Right atrium auricular region (tissue), 2 donors: ENCODE measurements at regions not wholly inside any gene's neighbourhood (a gene's known extent, or its start where the extent isn't known, plus 50 kb on each side); places are given as distances from the start of the nearest gene placed in this dataset.

Experiments
- DNase-seq: peaks from one replicate; pipeline ENCODE4 v3.0.0-alpha.2; 2019; ENCODE audit warnings: low spot score
- H3K27ac ChIP-seq, 2 donors: fragments of 200-600 bp; sonication (generic); 1 replicate in 1 of 2; 2 replicates in 1 of 2; pipeline ENCODE4 v1.5.1; 2016 to 2019
- H3K27me3 ChIP-seq, 2 donors: fragments of 200-600 bp; sonication (generic); one replicate each; pipeline versions ENCODE4 v1.5.1 to v1.6.0; 2017 to 2019
- H3K36me3 ChIP-seq: fragments of 200-600 bp; sonication (generic); one replicate; pipeline ENCODE4 v1.5.1; 2016
- H3K4me1 ChIP-seq, 2 donors: fragments of 200-600 bp; sonication (generic); one replicate each; pipeline versions ENCODE4 v1.5.1 to v1.6.0; 2017 to 2019
- H3K4me3 ChIP-seq, 2 donors: fragments of 200-600 bp; sonication (generic); 1 replicate in 1 of 2; 2 replicates in 1 of 2; pipeline ENCODE4 v1.5.1; 2017 to 2019; ENCODE audit warnings: mild to moderate bottlenecking in 1 of 2, moderate library complexity in 1 of 2
- H3K9me3 ChIP-seq, 2 donors: fragments of 200-600 bp; sonication (generic); one replicate each; pipeline ENCODE4 v1.5.1; 2019
- CTCF ChIP-seq, 2 donors: fragments of 200-600 bp; sonication (generic); IDR thresholded peaks; one replicate each; pipeline ENCODE4 v1.5.1; 2019; ENCODE audit warnings: antibody characterized with exemption in 2 of 2

GRCh38 chr6:154899824-154900463 lies 95.2 kb upstream of the TIAM2 start:
- Histone ChIP-seq H3K9me3 (no peaks in the 10 kb centered on the region), H3K27me3 (no peaks in the 10 kb centered on the region), H3K4me3 (no peak overlapping the region), H3K36me3 (no peaks in the 10 kb centered on the region), H3K27ac (no peak overlapping the region), H3K4me1 (no peaks in the 10 kb centered on the region)
- no peak for TF ChIP-seq CTCF (IDR thresholded peaks at IDR 0.05)
- DNase-seq, result no peak

DNA sequence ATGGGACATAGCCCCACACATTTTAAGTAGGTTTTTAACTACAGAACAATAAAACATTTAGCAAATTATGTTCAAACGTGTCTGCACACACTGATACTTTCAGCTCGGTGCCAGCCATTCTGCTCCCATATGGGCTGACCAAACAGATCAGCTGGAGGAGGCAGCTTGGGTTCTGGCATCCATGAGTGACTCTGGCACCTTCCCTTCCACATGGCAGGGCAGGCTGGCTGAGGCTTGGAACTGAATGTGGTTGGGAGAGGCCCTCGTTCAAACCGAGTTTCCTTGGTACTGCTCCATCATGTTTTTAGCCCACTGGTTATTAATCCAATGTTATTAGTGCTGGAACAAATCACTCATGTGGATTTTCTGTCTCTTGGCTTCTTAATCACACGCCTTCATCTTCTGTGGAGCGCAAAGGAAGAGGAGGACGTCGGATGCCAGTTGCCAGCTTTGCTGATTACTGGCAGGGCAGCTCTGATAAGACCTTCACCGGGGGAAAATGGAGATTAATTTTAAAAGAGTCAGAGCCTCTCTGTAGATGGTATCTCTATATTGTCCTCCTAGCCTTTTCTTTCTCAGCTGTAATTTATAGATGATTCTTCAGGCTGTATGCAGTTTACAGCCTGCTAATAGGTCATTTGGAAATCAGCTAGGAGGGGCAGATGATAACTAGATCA lies 93.1 kb upstream of the TIAM2 start:
- H3K27ac ChIP-seq, result no peak overlapping the region
- no peak for DNase-seq
- H3K27me3 ChIP-seq, result no peaks in the 10 kb centered on the region
- TF ChIP-seq CTCF (IDR thresholded peaks at IDR 0.05), result no peak
- H3K9me3 ChIP-seq, result no peaks in the 10 kb centered on the region
- H3K36me3 ChIP-seq, result no peaks in the 10 kb centered on the region
- H3K4me3 ChIP-seq, result no peak overlapping the region
- no peaks in the 10 kb centered on the region for H3K4me1 ChIP-seq

- no peak overlapping the region for H3K27ac ChIP-seq
- TF ChIP-seq CTCF (IDR thresholded peaks at IDR 0.05), result no peak
- DNase-seq, result no peak
Observed at GRCh38 chr6:154907291-154907690, 87.8 kb upstream of the TIAM2 start.

DNA sequence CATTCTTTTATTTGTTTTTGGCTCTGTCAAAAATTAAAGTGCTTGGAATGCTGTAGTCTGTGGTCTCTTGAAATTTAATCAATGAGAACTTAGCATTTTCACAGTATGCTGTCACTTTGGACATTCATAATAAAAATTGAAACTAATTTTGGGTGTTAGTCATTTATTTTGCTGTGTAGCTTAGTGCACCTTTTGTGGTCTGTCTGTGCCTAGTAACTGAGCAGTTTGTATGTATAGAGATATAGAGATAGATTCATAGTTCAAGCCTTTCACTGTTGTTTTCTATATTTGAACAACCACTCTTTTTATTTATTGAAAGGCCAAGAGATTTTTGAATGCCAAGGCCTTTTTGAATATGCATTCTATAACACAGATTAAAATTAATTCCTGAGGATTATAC lies 86.4 kb upstream of the TIAM2 start:
- no peaks in the 10 kb centered on the region for H3K27me3 ChIP-seq
- no peak for DNase-seq
- no peak overlapping the region for H3K4me3 ChIP-seq
- peaks cover 9% of the 10 kb centered on the region for H3K36me3 ChIP-seq
- no peak overlapping the region for H3K27ac ChIP-seq
- no peaks in the 10 kb centered on the region for H3K4me1 ChIP-seq
- no peaks in the 10 kb centered on the region for H3K9me3 ChIP-seq
- no peak for TF ChIP-seq CTCF (IDR thresholded peaks at IDR 0.05)

More at GRCh38 chr6:154907291-154907690, 87.8 kb upstream of the TIAM2 start:
- no peaks in the 10 kb centered on the region for H3K9me3 ChIP-seq
- H3K4me1 ChIP-seq, result no peaks in the 10 kb centered on the region
- H3K4me3 ChIP-seq, result no peak overlapping the region
- H3K36me3 ChIP-seq, result peaks cover 9% of the 10 kb centered on the region
- no peaks in the 10 kb centered on the region for H3K27me3 ChIP-seq

DNA sequence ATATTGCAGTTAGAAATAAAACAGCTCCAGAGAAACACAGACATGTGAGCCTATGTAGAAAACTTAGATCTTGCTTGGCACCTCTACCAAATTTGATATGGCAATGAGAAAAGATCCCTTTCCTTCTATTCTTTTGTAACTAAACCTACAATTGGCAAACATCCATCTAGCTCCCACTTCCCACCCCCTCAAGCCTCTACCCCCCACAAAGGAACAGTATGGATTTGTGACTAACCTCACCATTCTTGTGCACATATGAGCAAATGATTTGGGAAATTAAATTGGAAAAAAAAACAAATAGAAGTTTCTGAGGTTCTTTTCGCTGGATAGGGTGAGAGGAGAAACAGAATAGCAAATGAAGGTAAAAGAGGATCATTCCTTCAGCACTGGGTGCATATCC lies 85.8 kb upstream of the TIAM2 start:
- Histone ChIP-seq H3K9me3 (no peaks in the 10 kb centered on the region), H3K27ac (no peak overlapping the region), H3K36me3 (peaks cover 9% of the 10 kb centered on the region), H3K27me3 (no peaks in the 10 kb centered on the region), H3K4me1 (no peaks in the 10 kb centered on the region), H3K4me3 (no peak overlapping the region)
- TF ChIP-seq CTCF (IDR thresholded peaks at IDR 0.05), result no peak
- no peak for DNase-seq
